GM19328 (cell line): ENCODE measurements at regions not wholly inside any gene's neighbourhood (a gene's known extent, or its start where the extent isn't known, plus 50 kb on each side); places are given as distances from the start of the nearest gene placed in this dataset.

Source experiments
- ATAC-seq: cut with Tn5 transposase; IDR thresholded peaks from one replicate; pipeline ENCODE4 v1.9.1; 2021; ENCODE audit warnings: mild to moderate bottlenecking, moderate library complexity; ENCODE audit not compliant: unreplicated experiment

GRCh38 chr6:22457996-22458395 lies 111.4 kb upstream of the HDGFL1 start:
- ATAC-seq = no peak

GRCh38 chr6:22466665-22467245 lies 102.6 kb upstream of the HDGFL1 start:
- ATAC-seq = no peak

GRCh38 chr6:22467645-22468044 lies 101.7 kb upstream of the HDGFL1 start:
- ATAC-seq = no peak

DNA sequence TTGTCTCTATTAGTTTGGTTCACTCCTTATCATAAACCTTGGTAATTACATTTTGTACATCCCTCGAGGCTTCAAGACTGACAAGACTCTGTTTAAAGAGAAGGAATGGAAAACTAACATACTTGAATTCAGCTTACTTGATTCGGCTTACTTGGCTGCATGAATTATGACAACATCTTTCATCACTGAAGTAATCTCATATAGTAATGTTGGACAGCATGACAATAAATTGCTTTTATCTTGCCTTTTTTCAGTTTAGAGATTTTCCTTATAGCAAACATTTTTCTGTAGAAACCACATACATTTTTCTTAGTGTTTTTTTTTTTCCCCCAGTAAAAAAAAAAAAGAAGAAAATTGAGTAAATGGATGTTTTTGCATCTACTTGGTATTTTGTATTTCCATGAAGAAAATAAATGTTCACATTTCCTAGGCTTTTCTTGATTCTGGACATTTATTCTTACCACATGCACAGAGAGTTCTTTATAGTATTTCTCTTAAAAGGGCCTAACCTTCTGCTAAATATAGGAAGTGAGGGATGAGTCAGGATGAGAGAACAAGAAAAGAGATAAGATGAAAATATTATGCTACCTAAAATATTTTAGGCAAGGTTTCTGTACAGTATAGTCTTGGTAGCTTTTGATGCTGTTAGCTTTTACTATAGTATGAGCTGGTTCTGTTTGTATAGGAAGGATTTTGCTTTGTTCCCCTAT lies 101.0 kb upstream of the HDGFL1 start:
- no peak for ATAC-seq

- ATAC-seq = no peak
These were observed 98.8 kb upstream of the HDGFL1 start for GRCh38 chr6:22470454-22471131.

- ATAC-seq = no peak
These were observed 98.2 kb upstream of the HDGFL1 start for GRCh38 chr6:22471132-22471690.

DNA sequence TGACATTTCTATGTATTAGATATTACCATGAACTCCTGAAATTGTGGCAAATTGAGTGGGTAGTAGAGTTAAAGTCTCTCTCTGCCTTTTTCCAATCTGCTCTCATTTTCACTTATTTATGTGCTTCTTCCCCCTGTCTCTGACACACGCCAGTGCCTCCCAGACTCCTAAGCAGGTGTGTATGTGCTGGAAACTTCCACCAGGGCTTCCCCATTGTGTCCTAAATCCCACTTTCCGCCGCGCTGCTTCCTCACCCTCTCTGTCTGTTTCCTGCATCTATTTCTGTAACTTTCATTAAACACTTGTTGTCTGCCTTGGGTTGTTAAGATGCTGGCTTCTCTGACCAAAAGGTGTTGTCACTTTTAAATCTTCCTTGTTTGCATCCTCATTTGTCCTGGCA lies 97.6 kb upstream of the HDGFL1 start:
- no peak for ATAC-seq

DNA sequence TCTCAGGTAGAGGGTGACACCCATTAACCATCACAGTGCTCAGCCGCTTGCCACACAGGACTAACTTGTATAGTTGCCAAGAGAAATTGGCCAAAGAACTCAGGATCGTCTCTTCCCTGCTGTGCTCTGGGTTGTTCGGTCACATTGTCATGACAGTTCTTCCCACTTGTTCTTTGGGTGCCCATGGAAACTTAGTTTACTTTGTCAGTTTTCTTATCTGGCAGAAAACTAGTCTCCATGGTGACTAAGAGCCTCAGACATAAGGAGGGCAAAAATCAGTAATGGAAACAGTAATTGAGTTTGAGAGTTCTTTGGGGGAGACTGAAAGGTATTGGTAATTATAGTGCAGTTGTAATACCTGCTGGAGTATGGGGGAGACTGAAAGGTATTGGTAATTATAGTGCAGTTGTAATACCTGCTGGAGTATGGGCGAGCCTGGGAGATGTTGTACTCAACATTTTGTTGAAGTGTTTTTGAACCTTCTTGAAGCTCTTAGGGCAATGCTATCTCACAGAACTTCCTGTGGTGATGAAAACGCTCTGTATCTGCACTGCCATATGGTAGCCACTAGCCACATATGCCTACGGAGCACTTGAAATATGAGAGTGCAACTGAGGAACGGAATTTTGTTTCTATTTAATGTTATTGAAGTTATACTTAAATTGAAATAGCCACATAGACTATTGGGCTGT lies 95.2 kb upstream of the HDGFL1 start:
- no peak for ATAC-seq

- no peak for ATAC-seq
These were observed 92.5 kb upstream of the HDGFL1 start for GRCh38 chr6:22476811-22477390.

DNA sequence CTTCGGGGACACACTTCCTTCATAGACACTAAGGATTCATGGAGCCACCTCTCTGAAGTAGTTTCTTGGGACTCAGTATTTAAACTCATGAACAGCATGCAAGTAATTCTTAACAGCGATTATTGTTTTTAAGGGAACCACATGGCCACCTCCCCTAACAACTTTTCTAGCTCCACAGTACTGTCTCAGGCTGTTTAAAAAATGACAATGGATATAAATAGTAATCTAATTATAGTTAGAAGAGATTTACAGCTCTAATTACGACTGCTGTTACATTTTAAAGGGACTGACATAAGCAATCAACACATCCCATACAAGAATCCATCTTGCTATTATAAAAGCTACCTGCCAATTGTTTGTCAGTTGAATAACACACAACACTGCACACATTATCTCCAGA lies 72.1 kb upstream of the HDGFL1 start:
- no peak for ATAC-seq

GRCh38 chr6:22499815-22500214 lies 69.6 kb upstream of the HDGFL1 start:
- no peak for ATAC-seq

DNA sequence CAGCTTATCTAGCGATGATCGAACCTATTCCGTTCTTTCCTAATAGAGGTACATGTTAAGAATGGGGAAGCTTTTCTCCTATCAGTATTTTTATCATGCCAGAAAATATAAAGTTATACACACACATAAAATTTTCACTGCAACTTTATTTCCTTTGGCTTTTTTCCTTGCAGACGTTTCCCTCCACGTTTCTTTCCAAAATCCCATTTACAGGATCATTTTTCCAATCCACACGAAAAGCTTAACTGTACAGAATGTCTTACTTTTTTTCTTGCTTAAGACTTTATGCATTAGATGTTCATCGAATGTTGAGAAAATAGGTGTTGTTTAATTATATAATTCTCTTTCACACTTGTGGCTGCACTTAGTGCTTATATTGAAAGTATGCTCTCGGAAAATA lies 62.9 kb upstream of the HDGFL1 start:
- no peak for ATAC-seq

DNA sequence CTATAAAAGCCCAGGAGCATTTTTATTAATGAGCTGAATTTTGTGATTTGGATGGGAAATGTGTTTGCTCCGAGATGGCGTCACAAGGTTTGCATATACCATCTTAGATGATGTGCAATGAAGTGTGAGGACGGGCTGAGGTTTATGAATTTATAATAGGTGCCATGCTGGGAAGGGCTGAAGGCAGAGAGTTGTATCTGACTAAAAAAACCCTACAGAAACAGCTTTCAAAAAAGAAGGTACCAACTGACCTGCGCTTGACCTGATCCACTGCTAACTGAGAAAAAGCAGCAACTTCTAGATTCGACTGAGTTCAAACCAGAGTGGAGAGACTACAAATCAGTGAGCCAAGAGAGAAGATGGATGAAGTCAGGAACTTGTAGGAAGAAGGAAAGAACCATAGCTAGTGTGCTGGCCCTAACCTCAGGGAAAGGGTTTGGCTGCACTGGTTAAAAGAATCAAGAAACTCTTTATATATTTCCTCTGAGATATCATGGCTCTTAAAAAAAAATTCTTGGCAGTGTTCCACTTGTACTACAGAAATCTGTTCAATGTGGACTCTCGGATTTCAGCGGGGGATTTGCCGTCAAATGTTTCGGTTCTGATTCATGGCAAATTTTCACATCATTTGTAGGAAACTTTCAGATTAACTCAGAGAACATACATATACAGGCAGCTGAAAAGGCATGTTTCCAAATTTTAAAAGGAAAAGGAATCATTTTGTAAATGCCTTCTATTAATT lies 56.5 kb upstream of the HDGFL1 start:
- no peak for ATAC-seq

GRCh38 chr6:22513667-22514066 lies 55.7 kb upstream of the HDGFL1 start:
- ATAC-seq = no peak

- no peak for ATAC-seq
These were observed 50.1 kb upstream of the HDGFL1 start for GRCh38 chr6:22519237-22519636.
